Hypothalamus (tissue), 51 donors: ENCODE measurements at regions not wholly inside any gene's neighbourhood (a gene's known extent, or its start where the extent isn't known, plus 50 kb on each side); places are given as distances from the start of the nearest gene placed in this dataset.
"Not testable (repeated sequence)": the region's sequence is repeated elsewhere in the genome, so short reads cannot be mapped to it uniquely, and the experiment has no call there.

Experiments used
- DNase-seq, 51 donors: peaks; one replicate each; lab custom pipeline; 2025; lab: John Stamatoyannopoulos, UW

- no peak for DNase-seq
These were observed 50.1 kb upstream of the BCL6 start for GRCh38 chr3:187795207-187795960.

GRCh38 chr3:187798126-187798525 is 52.9 kb upstream of the BCL6 start:
- DNase-seq: no peak

DNA sequence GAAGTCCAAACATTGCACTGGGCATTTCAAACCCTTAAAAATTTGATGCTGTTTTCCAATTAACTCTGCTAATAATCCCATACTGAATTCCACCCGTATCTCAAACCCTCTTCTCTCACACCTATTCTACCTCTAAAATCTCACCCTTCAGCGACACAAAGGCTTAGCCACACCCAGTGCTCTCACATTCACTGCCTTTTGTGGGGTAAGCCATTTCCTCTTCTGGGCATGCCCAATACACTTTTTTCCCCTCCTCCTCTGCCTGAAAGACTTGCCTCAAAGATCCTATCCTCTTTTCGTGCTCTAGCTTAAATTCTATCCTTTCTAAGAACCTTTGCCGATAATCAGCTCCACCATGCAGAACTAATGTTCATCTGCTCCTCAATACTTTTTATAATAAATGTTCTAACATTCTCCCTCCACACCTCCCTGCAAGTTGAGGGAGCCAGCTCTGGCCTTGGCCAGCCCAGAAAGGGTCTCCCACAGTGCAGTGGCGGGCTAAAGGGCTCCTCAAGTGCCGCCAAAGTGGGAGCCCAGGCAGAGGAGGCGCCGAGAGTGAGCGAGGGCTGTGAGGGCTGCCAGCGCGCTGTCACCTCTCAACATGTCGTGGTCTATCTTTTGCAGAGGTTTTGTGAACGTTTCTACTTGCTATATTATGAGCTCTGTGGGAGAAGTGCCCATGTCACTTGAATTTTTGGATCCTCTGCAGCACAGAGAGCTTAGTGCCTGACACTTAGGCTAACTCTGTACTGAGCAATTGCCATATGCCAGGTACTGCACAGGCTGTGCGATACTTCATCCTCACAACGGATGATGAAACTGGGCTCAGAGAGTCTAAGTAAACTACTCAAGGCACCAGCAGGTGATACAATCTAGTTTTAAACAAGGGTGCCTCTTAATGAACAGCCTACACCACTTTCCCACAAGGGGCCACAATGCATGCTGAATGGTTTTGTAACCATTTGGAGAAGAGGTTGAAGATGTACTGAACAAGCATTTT is 53.6 kb upstream of the BCL6 start:
- DNase-seq: no peak

- DNase-seq: no peak
These were observed 54.8 kb upstream of the BCL6 start for GRCh38 chr3:187799942-187800641.

- no peak for DNase-seq
These were observed 55.9 kb upstream of the BCL6 start for GRCh38 chr3:187801152-187801551.

- no peak for DNase-seq
These were observed 57.1 kb upstream of the BCL6 start for GRCh38 chr3:187802203-187802927.

- DNase-seq: no peak
These were observed 57.6 kb upstream of the BCL6 start for GRCh38 chr3:187802928-187803259.

- no peak for DNase-seq
These were observed 59.0 kb upstream of the BCL6 start for GRCh38 chr3:187804120-187804744.

GRCh38 chr3:187804745-187805121 is 59.5 kb upstream of the BCL6 start:
- no peak for DNase-seq

GRCh38 chr3:187805774-187806173 is 60.5 kb upstream of the BCL6 start:
- DNase-seq: no peak

- no peak for DNase-seq
These were observed 62.0 kb upstream of the BCL6 start for GRCh38 chr3:187807086-187807862.

- no peak for DNase-seq
These were observed 63.2 kb upstream of the BCL6 start for GRCh38 chr3:187808527-187808895.

DNA sequence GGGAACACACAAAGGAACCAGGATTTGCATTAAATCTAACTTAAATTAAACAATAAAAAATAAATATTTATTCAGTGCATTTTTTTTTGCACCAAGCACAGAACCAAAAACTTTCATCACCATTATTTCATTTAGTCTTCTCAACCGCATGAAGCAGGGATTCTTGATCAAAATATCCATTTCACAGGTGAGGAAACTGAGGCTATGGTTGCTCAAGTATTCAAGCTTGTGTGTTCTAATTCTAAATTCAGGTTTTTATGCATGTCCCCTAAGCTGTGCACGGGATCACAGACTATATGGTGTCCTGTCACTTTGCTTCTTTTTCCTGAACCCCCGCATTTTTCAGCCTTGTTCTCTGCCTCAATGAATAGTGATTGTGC is 64.3 kb upstream of the BCL6 start:
- DNase-seq: no peak

- DNase-seq: no peak
These were observed 64.8 kb upstream of the BCL6 start for GRCh38 chr3:187810021-187810446.

DNA sequence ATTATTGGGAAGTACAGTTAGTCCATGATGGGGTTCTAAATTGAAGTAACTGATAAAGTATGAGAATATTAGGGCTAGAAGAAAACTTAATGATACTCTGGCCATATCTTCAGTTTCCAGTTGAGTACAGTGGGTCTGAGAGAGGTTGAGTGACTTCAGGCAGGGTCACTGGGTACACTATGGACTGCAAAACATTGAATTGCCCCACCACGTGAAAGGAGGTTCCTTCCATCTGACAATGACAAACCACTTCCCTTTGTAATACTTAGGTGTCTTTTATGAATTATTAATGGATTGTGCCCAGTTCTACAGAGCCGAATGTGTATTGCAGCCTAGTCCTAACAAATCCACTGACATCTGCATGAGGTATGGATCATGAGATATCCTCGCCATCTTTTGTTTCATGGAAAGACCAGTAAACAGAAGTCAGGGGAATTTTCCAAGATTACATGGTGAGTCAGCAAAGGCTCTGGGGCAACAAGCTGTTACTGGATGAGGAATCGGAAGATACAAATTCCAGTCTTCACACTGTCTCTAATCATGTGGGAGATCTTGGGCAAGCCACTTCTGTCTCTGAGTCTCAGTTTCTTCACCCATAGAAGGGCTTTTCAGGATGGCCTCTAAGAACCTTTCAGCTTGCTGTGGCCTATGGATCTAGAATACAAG is 66.5 kb upstream of the BCL6 start:
- DNase-seq: no peak

DNA sequence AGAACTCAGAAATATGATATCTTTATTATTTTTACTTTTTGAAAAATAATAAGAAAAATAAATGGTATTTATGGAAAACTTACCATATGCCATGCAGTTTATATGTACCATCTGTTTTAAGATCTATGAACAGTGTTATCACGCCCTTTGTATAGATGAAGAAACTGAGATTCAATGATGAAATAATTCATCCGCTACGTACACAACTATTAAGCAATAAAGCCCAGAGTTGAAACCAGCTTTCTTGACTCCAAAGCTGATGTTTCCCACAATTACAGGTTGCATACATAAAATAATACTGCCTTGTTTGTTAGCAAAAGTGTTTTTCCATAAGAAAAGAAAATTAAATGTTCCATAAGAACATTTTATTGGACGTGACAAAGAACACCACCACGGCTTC is 67.2 kb upstream of the BCL6 start:
- no peak for DNase-seq

DNA sequence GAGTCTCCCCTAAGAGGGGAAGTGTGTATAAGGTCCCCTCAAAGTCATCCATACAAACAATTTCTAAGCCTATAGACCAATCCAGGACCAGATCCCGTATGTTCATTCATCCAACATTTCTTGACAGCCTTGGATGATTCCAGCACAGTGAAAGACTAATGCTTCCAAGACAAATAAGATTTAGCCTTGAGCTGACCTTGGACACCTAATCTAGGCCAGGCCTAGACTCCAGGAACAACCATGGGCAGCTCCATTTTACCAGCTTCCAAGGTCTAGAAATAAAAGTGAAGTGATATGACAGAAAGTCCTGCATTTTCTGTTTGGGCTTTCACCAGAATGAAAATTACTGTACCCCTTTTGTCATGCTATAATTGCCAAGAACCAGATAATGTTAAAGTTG is 67.9 kb upstream of the BCL6 start:
- no peak for DNase-seq

GRCh38 chr3:187817766-187818165 is 72.5 kb upstream of the BCL6 start:
- not testable (repeated sequence) for DNase-seq
